Gastroesophageal sphincter (tissue), 3 donors: ENCODE measurements at regions not wholly inside any gene's neighbourhood (a gene's known extent, or its start where the extent isn't known, plus 50 kb on each side); places are given as distances from the start of the nearest gene placed in this dataset.

Experiments used
- POLR2A ChIP-seq, 2 donors: fragments of 450-650 bp; IDR thresholded peaks; one replicate each; pipeline ENCODE4 v1.6.1; 2017; ENCODE audit warnings: antibody characterized with exemption in 2 of 2, mild to moderate bottlenecking in 2 of 2, moderate library complexity in 1 of 2
- POLR2AphosphoS5 ChIP-seq: sonication (generic); formaldehyde crosslinking; IDR thresholded peaks from one replicate; pipeline ENCODE4 v1.6.1; 2017; ENCODE audit warnings: antibody characterized with exemption
- TF ChIP-seq, protein P1 (sequence below), 4 experiments: fragments of 200-600 bp in 2 of 4; fragments of 450-650 bp in 2 of 4; sonication (generic) in 1 of 4; IDR thresholded peaks; one replicate each; pipeline ENCODE4 v1.5.1; 2017 to 2019; ENCODE audit warnings: antibody characterized with exemption in 4 of 4, mild to moderate bottlenecking in 2 of 4, moderate library complexity in 2 of 4

DNA sequence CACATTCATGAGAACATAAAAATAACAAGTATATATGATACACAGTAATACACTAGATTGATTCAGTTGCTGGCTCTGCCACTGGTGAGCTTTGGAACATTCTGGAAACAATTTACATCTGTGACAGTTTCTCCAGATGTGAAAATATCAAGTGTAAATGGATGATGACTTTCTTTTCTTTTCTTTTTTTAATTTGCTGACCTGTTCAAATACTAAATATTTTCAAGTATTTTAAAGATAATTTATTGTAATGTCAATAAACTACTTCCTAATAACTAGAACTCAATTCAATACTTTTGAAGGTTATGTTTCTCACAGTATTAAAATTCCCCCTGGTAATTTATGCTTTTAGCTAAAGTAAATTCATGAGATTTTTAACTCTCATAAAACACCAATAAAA, 180.3 kb downstream of the CRPPA start:
- TF ChIP-seq POLR2AphosphoS5: no peak
- no peak for TF ChIP-seq POLR2A (IDR thresholded peaks at IDR 0.05)
- TF ChIP-seq, protein P1, sequence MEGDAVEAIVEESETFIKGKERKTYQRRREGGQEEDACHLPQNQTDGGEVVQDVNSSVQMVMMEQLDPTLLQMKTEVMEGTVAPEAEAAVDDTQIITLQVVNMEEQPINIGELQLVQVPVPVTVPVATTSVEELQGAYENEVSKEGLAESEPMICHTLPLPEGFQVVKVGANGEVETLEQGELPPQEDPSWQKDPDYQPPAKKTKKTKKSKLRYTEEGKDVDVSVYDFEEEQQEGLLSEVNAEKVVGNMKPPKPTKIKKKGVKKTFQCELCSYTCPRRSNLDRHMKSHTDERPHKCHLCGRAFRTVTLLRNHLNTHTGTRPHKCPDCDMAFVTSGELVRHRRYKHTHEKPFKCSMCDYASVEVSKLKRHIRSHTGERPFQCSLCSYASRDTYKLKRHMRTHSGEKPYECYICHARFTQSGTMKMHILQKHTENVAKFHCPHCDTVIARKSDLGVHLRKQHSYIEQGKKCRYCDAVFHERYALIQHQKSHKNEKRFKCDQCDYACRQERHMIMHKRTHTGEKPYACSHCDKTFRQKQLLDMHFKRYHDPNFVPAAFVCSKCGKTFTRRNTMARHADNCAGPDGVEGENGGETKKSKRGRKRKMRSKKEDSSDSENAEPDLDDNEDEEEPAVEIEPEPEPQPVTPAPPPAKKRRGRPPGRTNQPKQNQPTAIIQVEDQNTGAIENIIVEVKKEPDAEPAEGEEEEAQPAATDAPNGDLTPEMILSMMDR (IDR thresholded peaks at IDR 0.05): no peak
